ENCODE measurements at regions not wholly inside any gene's neighbourhood (a gene's known extent, or its start where the extent isn't known, plus 50 kb on each side); places are given as distances from the start of the nearest gene placed in this dataset.

DNA sequence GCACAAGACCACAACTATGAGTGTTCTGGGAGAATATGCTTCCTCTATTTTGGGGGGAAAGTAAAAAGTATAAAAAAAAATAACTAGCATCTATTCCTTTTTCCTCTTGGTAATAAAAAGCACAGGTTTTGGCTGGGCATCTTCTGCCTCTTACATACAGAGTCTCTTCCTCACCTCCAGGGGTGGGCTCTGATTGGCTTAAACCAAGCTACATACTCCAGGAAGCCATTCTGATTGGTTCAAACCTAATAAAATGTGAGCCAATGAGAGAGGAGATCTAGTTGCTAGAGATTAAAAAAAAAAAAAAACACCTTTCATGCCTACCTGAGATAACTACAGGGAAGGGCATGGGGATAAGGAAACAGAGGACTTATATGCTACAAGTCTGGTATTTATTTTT, 365.9 kb upstream of the ERCC4 start:
- H3K27ac ChIP-seq, result no peak overlapping the region
- TF ChIP-seq CTCF (IDR thresholded peaks at IDR 0.05), result no peak
- H3K4me1 ChIP-seq, result no peaks in the 10 kb centered on the region
- no peak for DNase-seq (ENCODE audit: low spot score in 2 of 2)
- H3K9me3 ChIP-seq, result no peaks in the 10 kb centered on the region
- no peaks in the 10 kb centered on the region for H3K27me3 ChIP-seq
- H3K36me3 ChIP-seq, result no peaks in the 10 kb centered on the region
- intact Hi-C loops (cut with DNase I), result no loop called here
- no peak overlapping the region for H3K4me3 ChIP-seq

- H3K9me3 ChIP-seq, result no peaks in the 10 kb centered on the region
- H3K27ac ChIP-seq, result no peak overlapping the region
- DNase-seq (ENCODE audit: low spot score in 2 of 2), result no peak
- H3K36me3 ChIP-seq, result no peaks in the 10 kb centered on the region
- no peak for TF ChIP-seq CTCF (IDR thresholded peaks at IDR 0.05)
- intact Hi-C loops (cut with DNase I), result no loop called here
- H3K4me3 ChIP-seq, result no peak overlapping the region
- H3K4me1 ChIP-seq, result no peaks in the 10 kb centered on the region
- H3K27me3 ChIP-seq, result no peaks in the 10 kb centered on the region
These were observed 365.3 kb upstream of the ERCC4 start for GRCh38 chr16:13554643-13555042.

- no peaks in the 10 kb centered on the region for H3K27me3 ChIP-seq
- H3K27ac ChIP-seq, result no peak overlapping the region
- intact Hi-C loops (cut with DNase I), result no loop called here
- H3K4me3 ChIP-seq, result no peak overlapping the region
- no peak for TF ChIP-seq CTCF (IDR thresholded peaks at IDR 0.05)
- H3K36me3 ChIP-seq, result no peaks in the 10 kb centered on the region
- DNase-seq (ENCODE audit: low spot score in 2 of 2), result no peak
- H3K4me1 ChIP-seq, result no peaks in the 10 kb centered on the region
- no peaks in the 10 kb centered on the region for H3K9me3 ChIP-seq
These were observed 362.5 kb upstream of the ERCC4 start for GRCh38 chr16:13557418-13557817.

- no peak overlapping the region for H3K27ac ChIP-seq
- no peaks in the 10 kb centered on the region for H3K36me3 ChIP-seq
- H3K27me3 ChIP-seq, result no peaks in the 10 kb centered on the region
- H3K4me3 ChIP-seq, result no peak overlapping the region
- H3K9me3 ChIP-seq, result no peaks in the 10 kb centered on the region
- no peak for DNase-seq (ENCODE audit: low spot score in 2 of 2)
- TF ChIP-seq CTCF (IDR thresholded peaks at IDR 0.05), result no peak
- intact Hi-C loops (cut with DNase I), result no loop called here
- no peaks in the 10 kb centered on the region for H3K4me1 ChIP-seq
These were observed 361.2 kb upstream of the ERCC4 start for GRCh38 chr16:13558752-13559151.

- intact Hi-C loops (cut with DNase I), result no loop called here
- Histone ChIP-seq H3K4me1 (no peaks in the 10 kb centered on the region), H3K9me3 (no peaks in the 10 kb centered on the region), H3K27me3 (no peaks in the 10 kb centered on the region), H3K36me3 (no peaks in the 10 kb centered on the region), H3K4me3 (no peak overlapping the region), H3K27ac (no peak overlapping the region)
- TF ChIP-seq CTCF (IDR thresholded peaks at IDR 0.05), result no peak
- DNase-seq (ENCODE audit: low spot score in 2 of 2), result no peak
These were observed 360.3 kb upstream of the ERCC4 start for GRCh38 chr16:13559624-13560023.

GRCh38 chr16:13560151-13560550, 359.8 kb upstream of the ERCC4 start:
- no peak overlapping the region for H3K4me3 ChIP-seq
- H3K4me1 ChIP-seq, result no peaks in the 10 kb centered on the region
- H3K36me3 ChIP-seq, result no peaks in the 10 kb centered on the region
- DNase-seq (ENCODE audit: low spot score in 2 of 2), result no peak
- H3K9me3 ChIP-seq, result no peaks in the 10 kb centered on the region
- no peak for TF ChIP-seq CTCF (IDR thresholded peaks at IDR 0.05)
- H3K27ac ChIP-seq, result no peak overlapping the region
- intact Hi-C loops (cut with DNase I), result no loop called here
- H3K27me3 ChIP-seq, result no peaks in the 10 kb centered on the region

Data from ascending aorta (tissue), 2 donors.